Right forelimb (tissue), 1 donor: ENCODE measurements at regions not wholly inside any gene's neighbourhood (a gene's known extent, or its start where the extent isn't known, plus 50 kb on each side); places are given as distances from the start of the nearest gene placed in this dataset.
"Not testable (repeated sequence)": the region's sequence is repeated elsewhere in the genome, so short reads cannot be mapped to it uniquely, and the experiment has no call there.

ENCODE experiments used
- DNase-seq: peaks from one replicate; pipeline ENCODE4 v3.0.0-alpha.2; 2018

GRCh38 chr3:22720596-22720995, 482.5 kb upstream of the UBE2E2 start:
- DNase-seq, result no peak

DNA sequence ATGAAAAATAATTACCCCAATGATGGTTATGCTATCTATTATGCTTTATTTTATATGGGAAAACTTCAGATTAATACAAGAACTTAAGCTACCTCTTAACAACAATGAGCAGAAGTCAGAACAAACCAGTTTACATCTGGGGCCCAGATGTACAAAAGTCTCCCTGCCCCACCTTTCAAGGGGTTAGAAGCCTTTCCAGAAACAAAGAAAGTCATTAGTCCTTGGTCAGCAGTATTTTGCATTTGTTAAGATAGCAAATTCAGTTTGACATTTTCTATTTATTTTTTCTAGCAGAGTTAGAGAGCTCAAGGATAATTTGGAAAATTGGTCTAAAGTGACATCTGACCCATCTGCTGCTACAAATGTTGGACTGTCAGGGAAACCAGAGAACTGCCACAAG, 478.7 kb upstream of the UBE2E2 start:
- DNase-seq, result no peak

DNA sequence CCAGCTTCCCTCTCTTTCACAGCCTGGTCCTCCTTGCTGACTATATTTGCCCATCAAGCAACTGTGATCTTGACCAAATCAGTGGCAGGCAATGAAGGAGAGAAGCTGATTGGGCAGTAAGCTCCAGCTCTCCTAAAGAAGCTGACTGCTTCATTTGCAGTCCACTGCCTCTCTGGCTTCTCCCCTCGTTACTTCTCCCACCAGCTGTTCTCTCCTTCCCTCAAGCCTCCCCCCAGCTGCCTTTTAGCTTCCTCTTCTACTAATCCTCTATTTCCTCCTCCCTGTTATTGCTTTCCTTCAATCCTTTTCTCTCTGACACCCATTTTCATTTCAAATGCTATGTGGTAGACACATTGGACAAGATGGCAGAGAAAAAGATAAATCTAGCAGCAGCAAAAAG, 474.7 kb upstream of the UBE2E2 start:
- DNase-seq, result no peak

GRCh38 chr3:22729212-22729611, 473.9 kb upstream of the UBE2E2 start:
- no peak for DNase-seq

- DNase-seq, result no peak
Observed at GRCh38 chr3:22729981-22730380, 473.1 kb upstream of the UBE2E2 start.

GRCh38 chr3:22730701-22731100, 472.4 kb upstream of the UBE2E2 start:
- no peak for DNase-seq

- no peak for DNase-seq
Observed at GRCh38 chr3:22731901-22732300, 471.2 kb upstream of the UBE2E2 start.

- DNase-seq, result no peak
Observed at GRCh38 chr3:22732641-22733040, 470.5 kb upstream of the UBE2E2 start.

GRCh38 chr3:22734207-22734606, 468.9 kb upstream of the UBE2E2 start:
- no peak for DNase-seq

- DNase-seq, result no peak
Observed at GRCh38 chr3:22734756-22735155, 468.4 kb upstream of the UBE2E2 start.

- DNase-seq, result no peak
Observed at GRCh38 chr3:22735373-22735772, 467.8 kb upstream of the UBE2E2 start.

GRCh38 chr3:22743386-22743785, 459.7 kb upstream of the UBE2E2 start:
- not testable (repeated sequence) for DNase-seq

GRCh38 chr3:22745321-22745720, 457.8 kb upstream of the UBE2E2 start:
- no peak for DNase-seq

- DNase-seq, result no peak
Observed at GRCh38 chr3:22746221-22746620, 456.9 kb upstream of the UBE2E2 start.

- DNase-seq, result no peak
Observed at GRCh38 chr3:22748453-22749045, 454.6 kb upstream of the UBE2E2 start.

DNA sequence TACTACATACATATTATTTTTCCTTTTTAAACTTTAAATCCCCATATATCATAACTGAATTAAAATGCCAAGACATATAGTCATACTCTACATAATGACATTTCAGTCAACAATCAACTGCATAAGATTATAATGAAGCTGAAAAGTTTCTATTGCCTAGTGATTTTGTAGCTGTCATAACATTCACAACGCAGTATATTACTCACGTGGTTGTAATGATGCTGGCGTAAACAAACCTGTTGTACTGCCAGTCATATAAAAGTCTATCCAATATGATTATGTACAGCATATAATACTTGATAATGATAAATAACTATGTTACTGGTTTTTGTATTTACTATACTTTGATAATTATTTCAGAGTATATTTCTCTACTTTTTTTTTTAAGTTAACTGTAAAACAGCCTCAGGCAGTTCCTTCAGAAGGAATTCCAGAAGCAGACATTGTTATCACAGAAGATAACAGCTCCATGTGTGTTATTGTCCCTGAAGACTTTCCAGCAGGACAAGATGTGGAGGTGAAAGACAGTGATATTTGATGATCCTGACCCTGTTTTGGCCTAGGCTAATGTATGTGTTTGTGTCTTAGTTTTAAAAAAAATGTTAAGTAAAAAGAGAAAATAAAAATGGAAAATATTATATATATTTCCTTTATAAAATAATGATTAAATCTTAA, 443.4 kb upstream of the UBE2E2 start:
- no peak for DNase-seq

GRCh38 chr3:22765679-22766078, 437.4 kb upstream of the UBE2E2 start:
- DNase-seq, result no peak

DNA sequence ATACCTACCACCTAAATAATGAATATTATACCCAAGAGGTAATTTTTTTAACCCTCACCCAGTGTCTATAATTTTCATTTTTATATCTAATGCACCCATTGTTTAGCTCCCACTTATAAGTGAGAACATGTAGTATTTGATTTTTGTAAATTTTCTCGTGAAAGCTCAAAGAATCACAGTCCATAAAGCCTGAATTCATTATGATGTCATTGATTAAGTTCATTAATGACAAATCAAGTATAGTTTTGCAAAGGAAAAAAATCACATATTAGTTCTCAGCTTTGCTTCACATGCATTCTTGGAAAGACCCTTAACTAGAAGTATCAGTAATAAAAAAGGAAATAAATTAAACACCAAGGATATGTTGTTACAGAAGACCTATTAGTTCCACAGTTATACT, 425.3 kb upstream of the UBE2E2 start:
- no peak for DNase-seq

GRCh38 chr3:22779737-22780136, 423.4 kb upstream of the UBE2E2 start:
- DNase-seq, result no peak

GRCh38 chr3:22792533-22792932, 410.6 kb upstream of the UBE2E2 start:
- DNase-seq, result no peak

- no peak for DNase-seq
Observed at GRCh38 chr3:22795917-22796316, 407.2 kb upstream of the UBE2E2 start.

- no peak for DNase-seq
Observed at GRCh38 chr3:22798461-22798860, 404.7 kb upstream of the UBE2E2 start.

GRCh38 chr3:22819209-22819608, 383.9 kb upstream of the UBE2E2 start:
- DNase-seq, result no peak

DNA sequence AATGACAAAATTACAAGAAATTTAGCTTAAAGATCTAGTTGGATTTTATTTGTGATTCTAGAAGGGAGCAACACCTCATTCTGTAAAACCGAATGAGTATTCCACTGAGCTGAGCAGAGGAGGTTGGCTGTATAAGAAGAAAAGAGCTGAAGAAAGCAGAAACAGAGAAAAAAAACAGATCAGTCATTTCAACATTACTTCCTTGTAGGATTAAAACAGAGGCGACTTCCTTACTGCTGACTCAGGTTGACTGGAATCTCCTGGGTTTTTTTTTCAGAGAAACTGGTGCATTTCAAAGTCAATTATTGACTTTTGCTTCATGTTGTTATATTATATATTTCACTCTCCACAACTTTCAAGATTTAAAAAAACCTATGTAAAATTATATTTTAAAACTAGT, 368.1 kb upstream of the UBE2E2 start:
- no peak for DNase-seq

DNA sequence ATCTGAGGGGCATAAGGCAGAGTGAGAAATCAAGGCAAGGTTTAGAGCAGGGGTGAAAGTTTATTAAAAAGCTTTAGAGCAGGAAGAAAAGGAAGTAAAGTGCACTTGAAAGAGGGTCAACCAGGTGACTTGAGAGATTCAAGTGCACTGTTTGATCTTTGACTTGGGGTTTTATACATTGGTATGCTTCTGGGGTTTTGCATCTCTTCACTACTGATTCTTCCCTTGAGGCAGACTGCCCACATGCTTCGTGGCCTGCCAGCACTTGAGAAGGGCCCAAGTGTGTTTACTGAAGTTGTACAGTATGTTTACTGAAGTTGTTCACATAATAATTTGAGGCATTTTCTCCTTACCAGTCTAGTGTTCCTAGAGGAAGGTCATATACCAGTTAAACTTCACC, 367.0 kb upstream of the UBE2E2 start:
- no peak for DNase-seq
